OCI-LY3 (cell line): ENCODE measurements at regions not wholly inside any gene's neighbourhood (a gene's known extent, or its start where the extent isn't known, plus 50 kb on each side); places are given as distances from the start of the nearest gene placed in this dataset.

Source experiments
- H2AFZ ChIP-seq: fragments of 200-600, 300-600 bp; shearing (Covaris generic); 2 replicates; pipeline ENCODE4 v1.6.0; 2014; ENCODE audit warnings: antibody characterized with exemption, low read depth, low read length
- H3K27ac ChIP-seq: fragments of 200-600, 300-600 bp; sonication (generic); 2 replicates; pipeline ENCODE4 v1.5.1; 2014; ENCODE audit warnings: mild to moderate bottlenecking, low read length, moderate library complexity, mixed read lengths
- H3K27me3 ChIP-seq: fragments of 200-600, 300-600 bp; sonication (generic); 2 replicates; pipeline ENCODE4 v1.6.1; 2014; ENCODE audit warnings: low read depth, low read length, mixed read lengths
- H3K36me3 ChIP-seq: fragments of 200-600, 300-600 bp; sonication (generic); replicated peaks from 2 replicates; pipeline ENCODE3; 2014; ENCODE audit warnings: low read depth, low read length, mixed read lengths
- H3K4me1 ChIP-seq: fragments of 300-600, 200-600 bp; sonication (generic); 2 replicates; pipeline ENCODE4 v1.6.1; 2014; ENCODE audit warnings: low read length, mixed read lengths
- H3K4me2 ChIP-seq: fragments of 200-600, 300-600 bp; sonication (generic); 2 replicates; pipeline ENCODE4 v1.6.1; 2014; ENCODE audit warnings: low read length, mixed read lengths
- H3K4me3 ChIP-seq: fragments of 300-600, 200-600 bp; sonication (generic); 2 replicates; pipeline ENCODE4 v1.5.1; 2014; ENCODE audit warnings: antibody characterized with exemption, mild to moderate bottlenecking, low read length, moderate library complexity
- H3K79me2 ChIP-seq: fragments of 300-600, 200-600 bp; shearing (Covaris generic); 2 replicates; pipeline ENCODE4 v1.6.1; 2014; ENCODE audit warnings: mild to moderate bottlenecking, low read length, mixed read lengths
- H3K9ac ChIP-seq: fragments of 300-600, 200-600 bp; shearing (Covaris generic); 2 replicates; pipeline ENCODE4 v1.6.0; 2014; ENCODE audit warnings: mild to moderate bottlenecking, low read length, moderate library complexity
- H3K9me3 ChIP-seq: fragments of 200-600, 300-600 bp; shearing (Covaris generic); 2 replicates; pipeline ENCODE4 v1.6.1; 2014; ENCODE audit warnings: low read length, mixed read lengths; ENCODE audit not compliant: insufficient read depth
- H4K20me1 ChIP-seq: fragments of 200-600, 300-600 bp; sonication (generic); 2 replicates; pipeline ENCODE4 v1.6.1; 2016; ENCODE audit warnings: low read length, mixed read lengths; ENCODE audit not compliant: insufficient read depth
- CTCF ChIP-seq: fragments of 200-600, 300-600 bp; sonication (generic); IDR thresholded peaks from 2 replicates; pipeline ENCODE4 v1.5.1; 2014; ENCODE audit warnings: antibody characterized with exemption, low read length, low read depth
- EZH2phosphoT487 ChIP-seq: fragments of 200-600 bp; shearing (Covaris generic); IDR thresholded peaks from 2 replicates; pipeline ENCODE4 v1.6.1; 2018; ENCODE audit warnings: antibody characterized with exemption, mixed run types, low read depth

- Histone ChIP-seq H3K4me2 (no peak overlapping the region), H3K79me2 (no peaks in the 10 kb centered on the region), H3K27ac (no peak overlapping the region), H3K4me1 (no peaks in the 10 kb centered on the region), H2AFZ (no peak overlapping the region), H3K36me3 (no peaks in the 10 kb centered on the region), H4K20me1 (no peaks in the 10 kb centered on the region), H3K9ac (no peak overlapping the region), H3K4me3 (no peak overlapping the region), H3K9me3 (no peaks in the 10 kb centered on the region), H3K27me3 (no peaks in the 10 kb centered on the region)
- no peak for TF ChIP-seq CTCF
- no peak for TF ChIP-seq EZH2phosphoT487
These were observed 595.9 kb upstream of the BOD1L1 start for GRCh38 chr4:14223461-14223860.

GRCh38 chr4:14225688-14226207, 598.2 kb upstream of the BOD1L1 start:
- Histone ChIP-seq H4K20me1 (no peaks in the 10 kb centered on the region), H3K36me3 (no peaks in the 10 kb centered on the region), H3K27me3 (no peaks in the 10 kb centered on the region), H3K4me1 (no peaks in the 10 kb centered on the region), H2AFZ (no peak overlapping the region), H3K4me3 (no peak overlapping the region), H3K9ac (no peak overlapping the region), H3K4me2 (no peak overlapping the region), H3K79me2 (no peaks in the 10 kb centered on the region), H3K9me3 (no peaks in the 10 kb centered on the region), H3K27ac (no peak overlapping the region)
- no peak for TF ChIP-seq EZH2phosphoT487
- no peak for TF ChIP-seq CTCF

GRCh38 chr4:14233126-14233525, 605.6 kb upstream of the BOD1L1 start:
- no peak overlapping the region for H2AFZ ChIP-seq
- no peak overlapping the region for H3K9ac ChIP-seq
- no peaks in the 10 kb centered on the region for H3K36me3 ChIP-seq
- H3K4me1 ChIP-seq, result no peaks in the 10 kb centered on the region
- no peak overlapping the region for H3K4me3 ChIP-seq
- TF ChIP-seq CTCF (no peak), EZH2phosphoT487 (no peak)
- no peaks in the 10 kb centered on the region for H3K79me2 ChIP-seq
- H3K27me3 ChIP-seq, result no peaks in the 10 kb centered on the region
- H3K27ac ChIP-seq, result no peak overlapping the region
- no peak overlapping the region for H3K4me2 ChIP-seq
- no peaks in the 10 kb centered on the region for H3K9me3 ChIP-seq
- no peaks in the 10 kb centered on the region for H4K20me1 ChIP-seq

GRCh38 chr4:14234307-14234706, 606.8 kb upstream of the BOD1L1 start:
- no peak overlapping the region for H2AFZ ChIP-seq
- H3K4me1 ChIP-seq, result no peaks in the 10 kb centered on the region
- H3K4me3 ChIP-seq, result no peak overlapping the region
- no peaks in the 10 kb centered on the region for H3K36me3 ChIP-seq
- H4K20me1 ChIP-seq, result no peaks in the 10 kb centered on the region
- H3K27me3 ChIP-seq, result no peaks in the 10 kb centered on the region
- no peak overlapping the region for H3K4me2 ChIP-seq
- H3K79me2 ChIP-seq, result no peaks in the 10 kb centered on the region
- no peak for TF ChIP-seq CTCF
- H3K27ac ChIP-seq, result no peak overlapping the region
- no peaks in the 10 kb centered on the region for H3K9me3 ChIP-seq
- H3K9ac ChIP-seq, result no peak overlapping the region
